ENCODE measurements at regions not wholly inside any gene's neighbourhood (a gene's known extent, or its start where the extent isn't known, plus 50 kb on each side); places are given as distances from the start of the nearest gene placed in this dataset.

DNA sequence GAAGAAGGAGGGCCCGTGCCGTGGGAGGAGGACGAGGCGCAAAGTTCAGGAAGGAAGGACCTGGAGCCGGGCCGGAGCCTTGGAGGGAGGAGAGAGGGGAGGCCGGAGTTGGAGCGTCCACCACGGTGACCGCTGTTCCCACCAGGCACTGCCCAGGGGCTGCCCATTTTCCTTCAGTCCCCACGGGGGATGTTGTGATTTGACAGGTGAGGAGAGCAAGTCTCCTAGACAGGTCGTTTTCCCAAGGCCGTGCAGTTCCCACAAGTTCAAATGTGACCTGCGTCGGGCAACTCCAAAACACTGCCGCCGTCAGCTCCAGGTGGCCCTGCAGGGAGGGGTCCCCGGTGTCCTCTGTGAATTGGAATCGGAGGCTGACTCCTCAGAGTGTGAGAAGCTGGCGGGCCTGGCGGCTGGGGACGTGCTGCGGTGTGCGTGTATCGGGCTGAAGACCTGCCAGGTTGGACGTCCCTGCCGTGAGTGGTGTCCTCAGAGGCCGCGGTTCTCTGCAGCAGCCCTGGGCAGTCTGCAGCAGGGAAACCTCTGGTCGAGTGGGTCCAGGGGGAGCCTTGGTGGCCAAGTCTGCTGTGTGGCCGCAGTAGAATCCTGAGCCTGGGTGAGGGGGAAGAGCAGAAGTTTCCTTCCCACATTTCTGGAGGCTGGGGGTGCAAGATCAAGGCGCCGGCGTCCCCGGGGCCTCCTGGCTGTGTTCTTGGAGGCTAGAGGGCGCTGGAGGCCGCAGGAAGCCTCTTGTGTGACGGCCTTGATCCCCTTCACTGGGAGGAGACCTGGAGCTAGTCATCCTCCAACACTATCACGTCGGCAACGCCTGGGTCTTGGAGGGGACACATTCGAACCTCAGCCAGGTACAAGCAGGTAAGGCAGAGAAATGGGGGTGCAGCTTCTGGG is 115.1 kb upstream of the FRMD1 start:
- Mint-ChIP-seq H3K36me3 (no peaks in the 10 kb centered on the region), H3K9me3 (peaks cover 0 to 2% (median 0%) of the 10 kb centered on the region in 7 donors), H3K27me3 (no peaks in the 10 kb centered on the region), H3K27ac (no peak overlapping the region), H3K4me1 (no peaks in the 10 kb centered on the region), H3K4me3 (no peak overlapping the region)
- Histone ChIP-seq H3K36me3 (ENCODE audit: control insufficient read depth, insufficient read depth, low read length) (no peaks in the 10 kb centered on the region), H3K9me3 (ENCODE audit: control insufficient read depth in 2 of 2, low read length in 2 of 2) (no peaks in the 10 kb centered on the region), H3K4me3 (ENCODE audit: low read depth, low read length) (no peak overlapping the region), H3K27me3 (ENCODE audit: control insufficient read depth, insufficient read depth, low read length) (no peaks in the 10 kb centered on the region), H3K4me1 (ENCODE audit: control insufficient read depth, insufficient read depth, low read length, poor library complexity, severe bottlenecking) (no peaks in the 10 kb centered on the region), H3K27ac (ENCODE audit: insufficient read depth, low read length, poor library complexity, severe bottlenecking) (no peak overlapping the region)
- ATAC-seq (ENCODE audit: low read depth in 2 of 2) (no peak), DNase-seq (no peak)

DNA sequence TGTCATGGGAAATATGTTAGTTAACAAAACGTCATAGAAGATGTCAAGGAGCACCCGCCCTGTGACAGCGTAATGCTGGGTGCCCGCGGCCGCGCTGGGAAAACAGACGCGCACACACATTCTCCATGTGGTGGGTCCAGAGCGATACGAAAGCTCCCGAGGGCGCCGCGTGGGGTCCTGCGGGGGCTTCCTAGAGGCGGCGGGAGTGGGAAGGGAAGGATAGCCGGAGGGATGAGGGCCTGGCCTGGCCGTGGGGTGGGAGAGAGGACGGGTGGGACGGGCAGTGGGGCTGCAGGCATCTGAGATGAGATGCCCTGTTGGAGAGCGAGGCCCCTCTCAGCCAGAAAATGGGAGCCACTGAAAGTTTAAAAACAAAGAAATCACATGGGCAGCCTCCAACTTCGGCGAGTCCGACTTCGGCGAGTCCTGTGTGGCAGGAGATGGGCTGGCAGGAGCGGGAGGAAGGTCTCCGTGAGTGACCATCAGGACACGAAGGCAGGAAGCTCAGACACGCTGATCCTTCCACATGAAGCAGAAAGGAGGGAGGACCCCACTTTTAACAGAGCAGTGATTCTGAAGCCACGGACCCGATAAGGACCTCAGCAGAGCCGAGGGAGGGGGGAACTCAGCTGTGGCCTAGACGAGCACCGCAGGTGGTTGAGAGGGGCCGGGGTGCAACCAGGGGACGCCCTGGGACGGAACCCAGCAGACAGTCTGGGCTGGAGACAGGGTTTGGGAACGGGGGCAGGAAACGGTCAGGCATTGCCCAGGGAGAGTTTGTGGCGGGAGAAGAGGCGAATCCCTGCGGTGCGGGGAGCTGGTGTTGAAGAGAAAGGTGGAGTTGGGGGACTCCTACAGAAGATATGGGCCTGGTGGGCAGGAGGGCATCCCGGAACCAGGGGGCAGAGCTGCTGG is 114.1 kb upstream of the FRMD1 start:
- Mint-ChIP-seq H3K9me3 (peaks cover 0 to 2% (median 0%) of the 10 kb centered on the region in 7 donors), H3K27me3 (no peaks in the 10 kb centered on the region), H3K4me3 (no peak overlapping the region), H3K27ac (no peak overlapping the region), H3K4me1 (no peaks in the 10 kb centered on the region), H3K36me3 (no peaks in the 10 kb centered on the region)
- no peaks in the 10 kb centered on the region for H3K9me3 ChIP-seq (ENCODE audit: control insufficient read depth in 2 of 2, low read length in 2 of 2)
- H3K27ac ChIP-seq (ENCODE audit: insufficient read depth, low read length, poor library complexity, severe bottlenecking), result no peak overlapping the region
- no peaks in the 10 kb centered on the region for H3K4me1 ChIP-seq (ENCODE audit: control insufficient read depth, insufficient read depth, low read length, poor library complexity, severe bottlenecking)
- H3K36me3 ChIP-seq (ENCODE audit: control insufficient read depth, insufficient read depth, low read length), result no peaks in the 10 kb centered on the region
- no peak overlapping the region for H3K4me3 ChIP-seq (ENCODE audit: low read depth, low read length)
- ATAC-seq (ENCODE audit: low read depth in 2 of 2), result no peak
- H3K27me3 ChIP-seq (ENCODE audit: control insufficient read depth, insufficient read depth, low read length), result no peaks in the 10 kb centered on the region
- no peak for DNase-seq

DNA sequence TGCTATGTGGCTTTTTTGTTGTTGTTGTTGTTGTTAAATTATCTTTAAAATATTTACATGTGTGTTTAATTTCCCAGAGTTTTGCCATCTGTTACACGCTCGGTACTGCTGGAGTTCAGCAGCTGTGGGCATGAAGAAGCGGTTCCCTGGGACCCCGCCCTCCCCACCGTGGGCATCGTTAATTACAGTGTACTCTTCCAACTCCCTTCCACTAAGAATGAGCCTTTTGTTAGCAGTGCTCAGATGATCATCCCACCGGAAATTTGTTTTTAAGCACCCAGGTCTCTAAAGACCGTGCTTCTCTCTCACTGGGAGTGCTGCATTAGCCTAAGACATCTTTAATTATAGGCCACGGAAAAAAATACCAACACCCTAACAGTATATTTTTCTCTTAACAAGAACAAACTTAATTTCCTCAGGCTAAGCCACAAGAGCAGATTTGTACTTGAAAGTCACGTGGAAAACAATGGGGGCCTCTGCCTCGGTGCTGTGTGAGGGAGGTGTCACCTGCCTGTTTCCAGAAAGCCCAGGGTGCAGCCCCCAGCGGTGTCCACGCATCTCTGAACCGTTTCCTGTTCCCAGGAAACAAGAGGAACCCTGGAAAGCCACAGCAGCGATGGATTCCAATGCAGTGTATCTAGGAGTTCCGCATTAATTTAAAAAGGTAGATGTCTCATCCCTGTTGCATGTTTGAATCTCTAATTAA is 113.3 kb upstream of the FRMD1 start:
- no peaks in the 10 kb centered on the region for H3K27me3 ChIP-seq (ENCODE audit: control insufficient read depth, insufficient read depth, low read length)
- Mint-ChIP-seq H3K9me3 (peaks cover 0 to 2% (median 0%) of the 10 kb centered on the region in 7 donors), H3K4me3 (no peak overlapping the region), H3K27me3 (no peaks in the 10 kb centered on the region), H3K4me1 (no peaks in the 10 kb centered on the region), H3K36me3 (no peaks in the 10 kb centered on the region), H3K27ac (no peak overlapping the region)
- H3K36me3 ChIP-seq (ENCODE audit: control insufficient read depth, insufficient read depth, low read length), result no peaks in the 10 kb centered on the region
- no peaks in the 10 kb centered on the region for H3K9me3 ChIP-seq (ENCODE audit: control insufficient read depth in 2 of 2, low read length in 2 of 2)
- H3K4me3 ChIP-seq (ENCODE audit: low read depth, low read length), result no peak overlapping the region
- H3K27ac ChIP-seq (ENCODE audit: insufficient read depth, low read length, poor library complexity, severe bottlenecking), result no peak overlapping the region
- DNase-seq (no peak), ATAC-seq (ENCODE audit: low read depth in 2 of 2) (no peak)
- no peaks in the 10 kb centered on the region for H3K4me1 ChIP-seq (ENCODE audit: control insufficient read depth, insufficient read depth, low read length, poor library complexity, severe bottlenecking)

DNA sequence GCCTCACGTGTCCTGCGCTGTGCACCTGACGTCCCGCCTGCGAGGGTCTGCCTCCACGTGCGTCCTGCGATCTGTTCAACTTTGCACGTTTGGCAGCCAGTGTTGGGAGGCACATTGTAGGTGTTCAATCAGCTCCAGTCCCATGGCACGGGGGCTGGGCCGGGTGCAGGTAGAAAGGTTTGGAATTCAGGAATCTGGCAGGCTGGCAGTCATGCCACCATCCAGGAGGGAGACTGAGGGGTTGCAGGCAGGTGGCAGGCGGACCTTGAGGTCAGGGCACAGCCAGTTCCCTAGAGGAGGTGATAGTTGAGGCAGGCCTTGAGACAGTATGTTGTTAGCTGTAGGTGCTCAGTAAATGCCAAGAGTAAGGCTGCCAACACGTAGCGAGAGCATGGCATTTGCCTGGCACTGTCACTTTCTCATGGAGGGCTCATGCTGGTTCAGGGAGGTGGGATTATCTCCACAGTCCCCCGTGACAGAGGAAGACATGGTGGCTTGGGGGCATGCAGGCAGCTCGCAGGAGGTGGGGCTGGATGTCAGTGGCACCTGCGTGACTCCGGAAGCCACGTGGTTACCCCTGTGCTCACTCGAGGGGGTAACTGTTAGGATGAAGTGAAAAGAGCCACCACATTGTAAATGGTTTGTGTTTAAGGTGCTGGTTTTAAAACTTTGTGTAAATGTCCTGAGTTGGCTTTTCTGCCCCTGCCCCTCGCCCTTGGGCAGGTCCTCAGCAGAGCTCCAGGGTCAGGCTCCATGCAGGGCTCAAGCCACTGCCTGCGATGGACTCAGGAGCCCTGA is 111.8 kb upstream of the FRMD1 start:
- no peak overlapping the region for H3K4me3 Mint-ChIP-seq
- Histone ChIP-seq H3K27ac (ENCODE audit: insufficient read depth, low read length, poor library complexity, severe bottlenecking) (no peak overlapping the region), H3K9me3 (ENCODE audit: control insufficient read depth in 2 of 2, low read length in 2 of 2) (no peaks in the 10 kb centered on the region), H3K36me3 (ENCODE audit: control insufficient read depth, insufficient read depth, low read length) (no peaks in the 10 kb centered on the region), H3K27me3 (ENCODE audit: control insufficient read depth, insufficient read depth, low read length) (no peaks in the 10 kb centered on the region), H3K4me1 (ENCODE audit: control insufficient read depth, insufficient read depth, low read length, poor library complexity, severe bottlenecking) (no peaks in the 10 kb centered on the region), H3K4me3 (ENCODE audit: low read depth, low read length) (no peak overlapping the region)
- peaks cover 0 to 2% (median 0%) of the 10 kb centered on the region in 7 donors for H3K9me3 Mint-ChIP-seq
- no peak for DNase-seq
- H3K4me1 Mint-ChIP-seq, result no peaks in the 10 kb centered on the region
- ATAC-seq (ENCODE audit: low read depth in 2 of 2), result no peak
- H3K27me3 Mint-ChIP-seq, result no peaks in the 10 kb centered on the region
- H3K36me3 Mint-ChIP-seq, result no peaks in the 10 kb centered on the region
- peak overlapping the region in 1 of 3 donors; percentile 71 for H3K27ac Mint-ChIP-seq

DNA sequence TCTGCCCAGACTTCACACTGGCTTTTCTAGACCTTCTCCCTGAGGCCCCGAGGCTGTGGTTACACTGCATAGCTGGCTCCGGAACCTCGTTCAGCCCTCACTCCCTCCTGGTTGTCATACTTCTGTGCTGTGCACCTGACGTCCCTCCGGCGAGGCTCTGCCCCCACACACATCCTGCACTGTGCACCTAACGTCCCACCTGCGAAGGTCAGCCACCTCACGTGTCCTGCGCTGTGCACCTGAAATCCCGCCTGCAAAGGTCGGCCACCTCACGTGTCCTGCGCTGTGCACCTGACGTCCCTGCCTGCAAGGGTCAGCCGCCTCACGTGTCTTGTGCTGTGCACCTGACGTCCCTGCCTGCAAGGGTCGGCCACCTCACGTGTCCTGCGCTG is 111.0 kb upstream of the FRMD1 start:
- Histone ChIP-seq H3K36me3 (ENCODE audit: control insufficient read depth, insufficient read depth, low read length) (no peaks in the 10 kb centered on the region), H3K27ac (ENCODE audit: insufficient read depth, low read length, poor library complexity, severe bottlenecking) (no peak overlapping the region), H3K9me3 (ENCODE audit: control insufficient read depth in 2 of 2, low read length in 2 of 2) (no peaks in the 10 kb centered on the region), H3K4me1 (ENCODE audit: control insufficient read depth, insufficient read depth, low read length, poor library complexity, severe bottlenecking) (no peaks in the 10 kb centered on the region), H3K27me3 (ENCODE audit: control insufficient read depth, insufficient read depth, low read length) (no peaks in the 10 kb centered on the region), H3K4me3 (ENCODE audit: low read depth, low read length) (no peak overlapping the region)
- ATAC-seq (ENCODE audit: low read depth in 2 of 2) (no peak), DNase-seq (no peak)
- H3K27ac Mint-ChIP-seq, result no peak overlapping the region
- H3K4me1 Mint-ChIP-seq, result no peaks in the 10 kb centered on the region
- H3K27me3 Mint-ChIP-seq, result no peaks in the 10 kb centered on the region
- no peak overlapping the region for H3K4me3 Mint-ChIP-seq
- H3K36me3 Mint-ChIP-seq, result no peaks in the 10 kb centered on the region
- H3K9me3 Mint-ChIP-seq, result peaks cover 0 to 2% (median 0%) of the 10 kb centered on the region in 7 donors

DNA sequence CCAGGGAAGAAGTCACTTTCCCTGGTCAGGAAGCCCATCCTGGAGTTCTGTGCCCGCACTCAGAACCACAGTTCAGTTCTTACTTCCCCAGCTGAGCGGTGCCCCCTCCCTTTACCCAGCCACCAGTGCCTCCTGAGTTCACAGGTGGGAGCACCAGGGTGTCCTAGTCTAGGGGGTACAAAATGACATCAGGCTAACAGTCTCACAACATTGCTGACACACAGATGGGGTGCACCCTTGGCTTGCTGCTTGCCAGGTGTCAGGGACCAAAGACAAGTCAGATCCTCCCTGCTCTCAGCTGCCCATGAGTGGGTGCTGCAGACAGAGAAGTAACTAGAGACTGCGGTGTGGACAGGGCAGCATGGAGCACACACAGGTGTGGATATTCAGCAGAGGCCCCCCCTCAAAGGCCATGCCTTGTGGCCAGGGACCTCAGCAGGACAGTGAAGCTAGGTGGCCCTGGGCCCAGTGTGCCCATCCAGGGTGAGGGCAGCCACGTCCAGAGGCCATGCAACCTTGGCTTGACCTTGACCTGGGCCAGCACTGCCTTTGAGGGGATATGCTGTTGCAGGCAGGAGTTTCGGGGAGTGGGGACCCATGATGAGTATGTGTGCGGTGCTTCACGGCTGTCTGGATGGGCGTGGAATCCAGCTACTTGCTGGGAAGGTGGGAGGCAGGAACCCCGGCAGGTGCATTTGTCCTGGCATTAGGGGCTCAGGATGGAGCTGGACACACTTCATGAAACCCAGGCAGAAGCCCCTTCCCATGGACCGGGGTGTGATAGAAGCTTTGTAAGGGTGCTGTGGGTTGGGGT is 110.4 kb upstream of the FRMD1 start:
- Mint-ChIP-seq H3K27me3 (no peaks in the 10 kb centered on the region), H3K4me3 (no peak overlapping the region), H3K36me3 (no peaks in the 10 kb centered on the region), H3K9me3 (peaks cover 0 to 2% (median 0%) of the 10 kb centered on the region in 7 donors), H3K4me1 (no peaks in the 10 kb centered on the region), H3K27ac (no peak overlapping the region)
- Histone ChIP-seq H3K4me1 (ENCODE audit: control insufficient read depth, insufficient read depth, low read length, poor library complexity, severe bottlenecking) (no peaks in the 10 kb centered on the region), H3K27ac (ENCODE audit: insufficient read depth, low read length, poor library complexity, severe bottlenecking) (no peak overlapping the region), H3K9me3 (ENCODE audit: control insufficient read depth in 2 of 2, low read length in 2 of 2) (no peaks in the 10 kb centered on the region), H3K27me3 (ENCODE audit: control insufficient read depth, insufficient read depth, low read length) (no peaks in the 10 kb centered on the region), H3K4me3 (ENCODE audit: low read depth, low read length) (no peak overlapping the region), H3K36me3 (ENCODE audit: control insufficient read depth, insufficient read depth, low read length) (no peaks in the 10 kb centered on the region)
- DNase-seq (no peak), ATAC-seq (ENCODE audit: low read depth in 2 of 2) (no peak)
